AG09319 (cell line): ENCODE measurements at regions not wholly inside any gene's neighbourhood (a gene's known extent, or its start where the extent isn't known, plus 50 kb on each side); places are given as distances from the start of the nearest gene placed in this dataset.

Experiments
- DNase-seq: peaks from one replicate; pipeline ENCODE4 v3.0.0-alpha.2; 2010; ENCODE audit warnings: low read depth; ENCODE audit errors: extremely low read depth
- CTCF ChIP-seq: IDR thresholded peaks from 2 replicates; pipeline ENCODE4 v1.5.1; 2011; ENCODE audit warnings: low read depth, mild to moderate bottlenecking, inconsistent platforms, low read length, moderate library complexity

GRCh38 chr4:111873801-111874200 is 271.5 kb upstream of the FAM241A start:
- no peak for DNase-seq

GRCh38 chr4:111879539-111879938 is 265.7 kb upstream of the FAM241A start:
- no peak for DNase-seq

More at GRCh38 chr4:111873801-111874200, 271.5 kb upstream of the FAM241A start:
- no peak for TF ChIP-seq CTCF

GRCh38 chr4:111880116-111880515 is 265.1 kb upstream of the FAM241A start:
- TF ChIP-seq CTCF: no peak
- no peak for DNase-seq

More at GRCh38 chr4:111879539-111879938, 265.7 kb upstream of the FAM241A start:
- TF ChIP-seq CTCF: no peak

GRCh38 chr4:111883557-111883999 is 261.7 kb upstream of the FAM241A start:
- no peak for DNase-seq
- no peak for TF ChIP-seq CTCF

- DNase-seq: no peak
- no peak for TF ChIP-seq CTCF
Observed at GRCh38 chr4:111890412-111890811, 254.8 kb upstream of the FAM241A start.

- no peak for TF ChIP-seq CTCF
- no peak for DNase-seq
Observed at GRCh38 chr4:111905511-111905910, 239.7 kb upstream of the FAM241A start.

- no peak for DNase-seq
- TF ChIP-seq CTCF: no peak
Observed at GRCh38 chr4:111919639-111920038, 225.6 kb upstream of the FAM241A start.
